HepG2 (cell line): ENCODE measurements at regions not wholly inside any gene's neighbourhood (a gene's known extent, or its start where the extent isn't known, plus 50 kb on each side); places are given as distances from the start of the nearest gene placed in this dataset.

Experiments used
- ATAC-seq: fragments of 200-7000 bp; cut with Tn5 transposase; 3 replicates; pipeline ENCODE4 v1.9.1; 2020; ENCODE audit warnings: mild to moderate bottlenecking, moderate library complexity
- BruUV-seq: library from RNA; stranded (reverse); fragments of 400-500 nt; replicated peaks from 2 replicates; lab custom pipeline; 2021; lab: Mats Ljungman, UMichigan
- CTCF ChIA-PET: fragments of 300-600 bp; formaldehyde crosslinking; extraction: SDS; loops from one replicate; lab custom pipeline; 2021; ENCODE audit warnings: low total read pairs, inconsistent platforms, low intra/inter-chr PET ratio; lab: Yijun Ruan, JAX
- POLR2A ChIA-PET: fragments of 350-600 bp; sonication (Branson Sonifier 250); formaldehyde crosslinking; loops from one replicate; lab custom pipeline; 2020; ENCODE audit warnings: antibody characterized with exemption, inconsistent platforms; lab: Yijun Ruan, JAX
- DNase-seq: peaks from one replicate; pipeline ENCODE4 v3.0.0-alpha.2; 2015; ENCODE audit warnings: low spot score
- FAIRE-seq: peaks from 3 replicates; lab custom pipeline; 2011; peaks lifted over from hg19 to GRCh38; lab: Jason Lieb, UNC
- H2AFZ ChIP-seq: one replicate; pipeline ENCODE4 v1.6.1; 2011; ENCODE audit warnings: low read length, inconsistent platforms
- H3K27ac ChIP-seq: fragments of 300-600 bp; 3 replicates; pipeline ENCODE4 v1.8.0; 2011; ENCODE audit warnings: mixed run types, mild to moderate bottlenecking, mixed read lengths, low read length, inconsistent platforms; ENCODE audit not compliant: insufficient read depth; ENCODE audit errors: extremely low read length
- H3K27me3 ChIP-seq, 2 experiments: fragments of 200-600 bp in 1 of 2; 2 replicates in 1 of 2; 3 replicates in 1 of 2; pipeline versions ENCODE4 v1.6.0 to v1.8.0; 2011; ENCODE audit warnings: low read length in 2 of 2, mild to moderate bottlenecking in 2 of 2, moderate library complexity in 2 of 2, inconsistent platforms in 1 of 2; ENCODE audit not compliant: insufficient read depth in 2 of 2, control insufficient read depth in 1 of 2
- H3K36me3 ChIP-seq, 2 experiments: fragments of 200-600 bp in 1 of 2; replicated peaks in 1 of 2; 2 replicates in 1 of 2; 3 replicates in 1 of 2; pipeline versions ENCODE4 v1.5.1 to v1.8.0; 2011; ENCODE audit warnings: low read length in 2 of 2, inconsistent platforms in 1 of 2; ENCODE audit not compliant: insufficient read depth in 2 of 2, control insufficient read depth in 1 of 2
- H3K4me1 ChIP-seq: 2 replicates; pipeline ENCODE4 v1.5.1; 2012; ENCODE audit warnings: low read length, inconsistent platforms; ENCODE audit not compliant: insufficient read depth
- H3K4me2 ChIP-seq: 2 replicates; pipeline ENCODE4 v1.6.0; 2011; ENCODE audit warnings: low read depth, low read length, inconsistent platforms
- H3K4me3 ChIP-seq, 3 experiments: fragments of 200-600 bp in 1 of 3; sonication (generic), shearing (Covaris generic) in 1 of 3; replicated peaks in 1 of 3; 2 replicates each; pipeline ENCODE4 v1.5.1; 2011 to 2016; ENCODE audit warnings: low read length in 3 of 3, inconsistent platforms in 2 of 3, low read depth in 2 of 3, mild to moderate bottlenecking in 2 of 3, control low read depth in 1 of 3, mixed read lengths in 1 of 3; ENCODE audit not compliant: insufficient read depth in 1 of 3
- H3K79me2 ChIP-seq: one replicate; pipeline ENCODE4 v1.6.1; 2011; ENCODE audit warnings: low read length, inconsistent platforms; ENCODE audit not compliant: insufficient read depth
- H3K9ac ChIP-seq: 2 replicates; pipeline ENCODE4 v1.6.0; 2011; ENCODE audit warnings: mild to moderate bottlenecking, low read depth, low read length, inconsistent platforms; ENCODE audit not compliant: insufficient read depth
- H3K9me3 ChIP-seq: 2 replicates; pipeline ENCODE4 v1.5.1; 2012; ENCODE audit warnings: mild to moderate bottlenecking, low read length
- H4K20me1 ChIP-seq: 2 replicates; pipeline ENCODE4 v1.6.0; 2011; ENCODE audit warnings: inconsistent platforms, mild to moderate bottlenecking, low read length, moderate library complexity; ENCODE audit not compliant: insufficient read depth
- GLI4 ChIP-seq: sonication (generic); formaldehyde crosslinking; IDR thresholded peaks from 2 replicates; pipeline ENCODE4 v1.5.1; 2020; ENCODE audit warnings: missing genetic modification reagents, mild to moderate bottlenecking, moderate library complexity, borderline replicate concordance
- GPN1 ChIP-seq: sonication (generic); formaldehyde crosslinking; IDR thresholded peaks from 2 replicates; pipeline ENCODE4 v1.5.1; 2020; ENCODE audit warnings: missing genetic modification reagents, borderline replicate concordance
- MEIS2 ChIP-seq: sonication (generic); formaldehyde crosslinking; IDR thresholded peaks from 2 replicates; pipeline ENCODE4 v1.9.0; 2021; ENCODE audit warnings: mild to moderate bottlenecking, missing genetic modification reagents
- NR0B2 ChIP-seq: sonication (generic); formaldehyde crosslinking; IDR thresholded peaks from 2 replicates; pipeline ENCODE4 v1.4.0; 2020; ENCODE audit warnings: mild to moderate bottlenecking, missing genetic modification reagents
- SATB2 ChIP-seq: sonication (generic); formaldehyde crosslinking; IDR thresholded peaks from 2 replicates; pipeline ENCODE4 v1.5.0; 2020; ENCODE audit warnings: missing genetic modification reagents
- SMAD3 ChIP-seq: sonication (generic); formaldehyde crosslinking; IDR thresholded peaks from 2 replicates; pipeline ENCODE4 v1.4.0; 2020; ENCODE audit warnings: missing genetic modification reagents
- SRSF1 ChIP-seq: fragments of 200-400 bp; formaldehyde crosslinking; optimal IDR thresholded peaks from 2 replicates; pipeline ENCODE3; 2017; ENCODE audit warnings: mild to moderate bottlenecking, low read depth, low read length, moderate library complexity
- TRIM22 ChIP-seq: fragments of 450-650 bp; IDR thresholded peaks from 2 replicates; pipeline ENCODE4 v1.6.1; 2017
- ZHX1 ChIP-seq: sonication (generic); formaldehyde crosslinking; IDR thresholded peaks from 2 replicates; pipeline ENCODE4 v1.8.1; 2022; ENCODE audit warnings: low read depth, mild to moderate bottlenecking, missing genetic modification reagents
- WGBS: methylation state at CpG from one replicate; pipeline ENCODE4 v1.1.6; 2017; ENCODE audit warnings: low lambda C conversion rate; 5-methylcytosine and 5-hydroxymethylcytosine counted together
- in situ Hi-C: cut with HindIII; loops from 2 replicates; pipeline ENCODE4 v1.10.0; 2017; ENCODE audit warnings: low pct_unique_long_range_greater_than_20kb; ENCODE audit not compliant: extremely low pct_ligation_motif_present
- intact Hi-C: fragments of 100-400 bp; cut with micrococcal nuclease; formaldehyde crosslinking; loops from one replicate; pipeline ENCODE4 v1.10.0; 2022; ENCODE audit not compliant: unreplicated experiment

GRCh38 chr13:85108356-85108755 lies 690.9 kb downstream of the SLITRK6 start:
- ChIA-PET CTCF (no interaction called here), POLR2A (no interaction called here)
- intact Hi-C loops = no loop called here
- ATAC-seq = no peak
- FAIRE-seq = no peak
- Histone ChIP-seq H2AFZ (no peak overlapping the region), H3K4me1 (no peaks in the 10 kb centered on the region), H3K27me3 (no peaks in the 10 kb centered on the region), H3K36me3 (no peaks in the 10 kb centered on the region), H4K20me1 (no peaks in the 10 kb centered on the region), H3K27ac (no peak overlapping the region), H3K9me3 (peaks cover 5% of the 10 kb centered on the region; the same call in 1 of the 2 replicates), H3K9ac (no peak overlapping the region), H3K4me2 (no peak overlapping the region), H3K79me2 (no peaks in the 10 kb centered on the region), H3K4me3 (no peak overlapping the region)
- no peak for DNase-seq
- in situ Hi-C loops = no loop called here
- WGBS = 11% methylated on average over 2 of the region's 3 CpGs
- BruUV-seq = no TSS peak
- TF ChIP-seq NR0B2 (CRISPR knock-in tag) = no peak
- no peak for TF ChIP-seq SRSF1
- no peak for TF ChIP-seq TRIM22
- TF ChIP-seq GLI4 (CRISPR knock-in tag) = no peak
- TF ChIP-seq SMAD3 (CRISPR knock-in tag) = no peak
- no peak for TF ChIP-seq SATB2
- no peak for TF ChIP-seq ZHX1
- TF ChIP-seq MEIS2 (CRISPR knock-in tag) = no peak
- TF ChIP-seq GPN1 = no peak
